CD4-positive, alpha-beta T cell treated with Interleukin-15 for 4 hours (primary cell): ENCODE measurements at regions not wholly inside any gene's neighbourhood (a gene's known extent, or its start where the extent isn't known, plus 50 kb on each side); places are given as distances from the start of the nearest gene placed in this dataset.

Source experiments
- DNase-seq: peaks from one replicate; pipeline ENCODE4 v3.0.0-alpha.2; 2020; ENCODE audit warnings: low spot score

GRCh38 chr18:25646971-25647370 lies 295.0 kb upstream of the ZNF521 start:
- no peak for DNase-seq

- DNase-seq = no peak
Measured at GRCh38 chr18:25639596-25639995, 287.6 kb upstream of the ZNF521 start.

GRCh38 chr18:25633563-25633962 lies 281.6 kb upstream of the ZNF521 start:
- DNase-seq = no peak

DNA sequence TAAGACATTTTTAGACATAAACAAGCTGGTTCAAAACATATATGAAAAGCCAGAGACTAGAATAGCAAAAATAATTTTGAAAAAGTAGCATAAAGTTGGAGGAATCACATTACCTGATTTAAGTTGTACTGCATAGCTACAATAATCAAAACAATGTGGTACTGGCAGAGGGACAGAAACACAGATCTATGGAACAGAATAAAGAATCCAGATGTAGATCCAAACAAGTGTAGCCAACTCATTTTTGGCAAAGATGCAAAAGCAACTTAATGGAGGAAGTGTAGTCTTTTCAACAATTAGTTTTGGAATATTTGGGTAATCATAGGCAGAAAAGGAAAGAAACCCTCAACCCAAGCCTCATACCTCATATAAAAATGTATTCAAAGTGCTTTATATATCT lies 278.7 kb upstream of the ZNF521 start:
- no peak for DNase-seq

- no peak for DNase-seq
Measured at GRCh38 chr18:25621682-25622081, 269.7 kb upstream of the ZNF521 start.

DNA sequence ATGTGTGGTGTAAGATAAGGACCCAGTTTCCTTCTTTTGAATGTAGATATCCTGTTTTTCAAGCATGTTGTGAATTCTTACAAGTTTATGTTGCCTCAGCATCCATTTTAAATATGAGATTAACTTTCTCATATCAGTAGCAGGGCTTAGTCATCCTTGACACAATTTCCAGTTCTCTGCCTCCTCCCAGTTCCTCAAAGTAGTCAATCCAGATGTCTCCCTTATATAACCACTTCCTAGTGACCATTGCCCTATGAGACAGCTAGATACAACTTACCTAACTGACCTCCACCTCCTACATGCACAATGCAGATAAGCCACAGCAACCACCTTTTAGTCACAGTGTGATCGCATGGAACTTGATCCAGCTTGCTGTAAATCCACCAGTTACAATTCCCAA lies 269.2 kb upstream of the ZNF521 start:
- no peak for DNase-seq

- no peak for DNase-seq
Measured at GRCh38 chr18:25614168-25614567, 262.2 kb upstream of the ZNF521 start.

- DNase-seq = no peak
Measured at GRCh38 chr18:25612466-25612865, 260.5 kb upstream of the ZNF521 start.

- DNase-seq = no peak
Measured at GRCh38 chr18:25608091-25608490, 256.1 kb upstream of the ZNF521 start.

- no peak for DNase-seq
Measured at GRCh38 chr18:25604894-25605597, 253.1 kb upstream of the ZNF521 start.

- no peak for DNase-seq
Measured at GRCh38 chr18:25604196-25604893, 252.4 kb upstream of the ZNF521 start.

DNA sequence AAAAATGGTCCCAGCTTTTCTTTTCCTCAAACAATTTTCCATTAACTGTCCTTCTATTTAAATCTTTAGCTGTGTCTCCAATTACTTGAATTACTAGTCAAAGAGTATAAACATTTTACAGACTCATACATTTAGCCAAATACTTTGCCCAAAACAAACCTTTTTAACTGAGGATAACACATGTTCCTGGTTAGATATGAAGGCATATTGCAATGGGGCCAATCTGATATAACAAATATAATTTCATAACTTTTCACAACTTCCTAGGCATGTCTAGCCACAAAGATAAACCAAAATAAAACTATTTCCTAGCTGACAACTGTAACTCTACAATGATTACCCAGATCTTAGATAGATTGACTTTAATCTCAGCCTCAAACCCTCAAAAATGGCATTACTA lies 247.5 kb upstream of the ZNF521 start:
- DNase-seq = no peak

- DNase-seq = no peak
Measured at GRCh38 chr18:25597476-25597875, 245.5 kb upstream of the ZNF521 start.

DNA sequence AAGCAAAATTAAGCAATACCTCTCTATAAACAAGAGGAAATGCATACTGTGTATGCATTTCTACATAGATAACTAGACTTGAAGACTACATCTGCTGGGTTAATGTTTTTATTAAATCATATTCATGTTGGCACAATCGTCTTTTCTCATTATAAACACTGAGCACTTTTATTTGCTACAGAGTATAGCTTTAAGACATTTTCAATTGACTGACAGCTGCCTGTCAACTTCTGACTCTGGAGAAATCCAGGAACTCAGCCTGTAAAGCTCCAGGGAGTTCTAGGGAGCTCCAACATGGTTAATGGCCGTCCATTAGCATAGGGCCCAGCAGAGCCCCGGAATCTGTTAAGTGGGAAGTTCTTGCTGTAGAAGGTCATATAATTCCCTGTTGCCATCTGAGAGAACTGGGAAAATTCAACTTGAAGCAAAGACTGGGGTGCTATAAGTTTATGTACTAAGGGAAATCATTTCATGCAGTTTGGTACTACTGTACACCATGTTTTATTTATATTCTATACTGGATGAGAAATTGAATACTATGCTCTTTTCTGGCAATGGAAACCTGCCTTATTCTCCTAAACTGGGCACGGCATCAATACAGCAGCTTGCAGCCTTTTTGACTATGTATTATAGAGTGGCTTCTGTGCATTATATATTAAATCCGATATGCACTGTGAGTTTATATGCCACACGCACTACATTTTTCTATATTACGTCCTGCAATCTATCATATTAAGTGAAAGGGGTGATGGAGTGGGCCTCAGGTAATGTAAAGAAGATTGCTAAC lies 243.5 kb upstream of the ZNF521 start:
- DNase-seq = no peak

GRCh38 chr18:25594351-25594750 lies 242.4 kb upstream of the ZNF521 start:
- no peak for DNase-seq

DNA sequence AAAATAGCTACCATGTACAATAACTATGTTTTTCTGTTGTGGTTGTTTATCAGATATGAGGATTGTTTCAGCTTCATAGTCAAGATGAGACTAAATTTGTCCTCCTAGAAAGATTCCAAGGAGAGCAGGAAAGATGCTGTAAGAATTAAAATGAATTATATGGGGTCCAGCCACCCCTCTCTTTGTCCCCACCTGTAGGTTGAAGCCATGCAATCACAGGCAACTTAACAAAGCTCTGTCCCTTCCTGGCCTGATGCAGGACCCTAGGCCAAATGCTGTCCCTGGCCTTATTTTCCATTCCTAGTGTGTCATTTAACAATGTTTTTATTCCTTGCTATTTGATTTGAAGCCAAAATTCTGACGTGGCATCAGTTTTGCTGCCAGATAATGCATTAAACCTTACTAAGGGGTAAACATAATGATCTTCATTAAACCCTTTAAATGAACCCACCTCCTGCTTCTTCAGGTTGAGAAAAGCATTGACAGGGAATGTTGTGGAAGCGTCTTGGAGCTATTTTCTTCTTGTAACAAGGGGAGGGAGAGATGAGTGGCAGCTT lies 240.9 kb upstream of the ZNF521 start:
- no peak for DNase-seq

DNA sequence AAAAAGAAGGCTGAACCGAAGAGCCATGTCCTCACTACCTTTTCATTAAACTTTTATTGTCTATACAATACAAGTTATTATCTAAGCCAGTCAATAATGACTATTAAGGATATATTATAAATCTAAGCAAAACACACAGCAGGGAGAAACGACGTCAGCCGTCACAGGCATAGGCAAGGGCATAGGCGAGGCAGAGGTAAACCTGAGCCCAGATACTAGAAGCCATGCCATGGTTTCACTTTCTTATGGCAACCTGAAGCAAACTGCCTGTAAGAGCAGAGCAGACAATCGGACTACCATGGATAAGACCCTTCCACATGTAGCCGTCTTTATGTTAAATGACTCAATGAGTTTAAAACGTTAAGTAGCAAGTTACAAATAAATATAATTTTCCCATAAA lies 238.5 kb upstream of the ZNF521 start:
- DNase-seq = no peak

- DNase-seq = no peak
Measured at GRCh38 chr18:25587545-25587944, 235.6 kb upstream of the ZNF521 start.

DNA sequence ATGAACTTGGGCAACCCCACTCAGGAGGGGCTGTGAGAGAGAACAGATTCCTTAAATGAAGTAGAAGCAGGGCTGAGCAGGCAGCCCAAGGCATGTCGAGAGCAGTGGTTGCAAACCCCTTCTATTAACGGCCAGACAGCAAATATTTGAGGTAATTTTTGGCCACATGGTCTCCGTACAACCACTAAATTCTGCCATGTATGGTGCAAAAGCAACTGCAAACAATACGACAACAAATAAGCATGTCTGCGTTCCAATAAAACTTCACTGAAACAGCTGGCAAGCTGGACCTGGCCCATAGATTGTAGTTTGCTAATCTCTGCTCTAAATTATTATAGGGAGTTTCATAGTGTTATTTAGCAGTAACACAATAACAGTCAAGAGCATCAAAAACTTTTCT lies 217.0 kb upstream of the ZNF521 start:
- no peak for DNase-seq

DNA sequence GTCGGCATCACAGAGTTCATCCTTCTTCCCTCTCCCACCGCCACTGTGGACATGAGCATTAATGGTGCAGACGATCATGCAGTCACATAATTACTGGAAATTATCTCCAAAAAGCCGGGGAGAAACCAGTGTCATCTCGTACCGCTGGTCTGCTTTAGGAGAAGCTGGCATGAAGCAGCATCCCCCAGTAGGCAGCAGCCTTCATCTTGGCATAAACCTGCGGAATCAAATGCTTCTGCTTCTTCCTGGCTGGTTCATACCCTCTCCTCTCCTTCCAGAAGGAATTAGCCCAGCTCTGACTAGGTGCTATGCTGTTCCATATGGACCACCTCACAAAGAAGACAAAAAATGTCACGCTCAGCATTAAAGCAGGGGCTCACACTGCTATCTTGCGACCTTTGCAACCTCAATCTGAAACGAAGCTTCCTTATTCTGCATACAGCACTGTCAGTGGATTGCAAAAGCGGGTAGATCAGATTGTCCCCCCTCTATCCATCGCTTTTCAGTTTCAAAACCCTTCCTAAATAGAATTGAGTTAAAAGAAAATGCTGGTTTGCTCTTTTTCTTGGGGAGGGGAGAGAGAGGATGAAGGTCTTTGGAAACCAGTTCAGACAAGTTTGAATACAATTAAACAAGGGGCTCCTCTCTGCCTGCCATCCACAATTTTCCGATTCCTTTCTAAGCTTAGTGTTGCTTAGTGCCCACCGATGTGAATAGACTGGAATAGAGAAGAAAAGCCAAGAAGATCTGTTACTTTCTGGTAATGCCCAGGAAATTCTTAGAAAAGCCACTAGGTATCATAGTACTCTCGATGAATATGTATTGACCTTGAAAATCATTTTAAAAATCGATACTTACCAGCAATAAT lies 212.1 kb upstream of the ZNF521 start:
- no peak for DNase-seq

DNA sequence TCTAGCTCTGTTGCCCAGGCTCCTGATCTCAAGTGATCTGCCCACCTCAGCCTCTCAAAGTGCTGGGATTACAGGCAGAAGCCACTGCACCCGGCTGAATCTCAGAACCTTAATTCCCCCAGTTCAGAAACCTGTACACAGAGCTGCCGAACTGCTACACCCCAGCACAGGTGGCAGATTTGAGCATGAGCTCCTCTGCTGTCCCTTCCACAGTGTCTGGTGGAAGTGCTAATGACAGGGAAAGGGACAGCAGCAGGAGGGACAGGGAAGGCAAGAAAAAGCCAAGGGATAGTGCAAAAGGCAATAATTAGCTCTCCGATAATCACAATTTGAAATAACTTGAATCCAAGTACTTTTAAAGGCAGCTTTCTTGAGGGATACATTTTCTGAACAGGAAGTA lies 211.4 kb upstream of the ZNF521 start:
- DNase-seq = no peak

- DNase-seq = no peak
Measured at GRCh38 chr18:25561918-25562317, 210.0 kb upstream of the ZNF521 start.
